ENCODE measurements at regions not wholly inside any gene's neighbourhood (a gene's known extent, or its start where the extent isn't known, plus 50 kb on each side); places are given as distances from the start of the nearest gene placed in this dataset.

GRCh38 chr11:45560913-45561281 is 104.5 kb downstream of the CHST1 start:
- ATAC-seq (no peak), DNase-seq (ENCODE audit: low read depth, low spot score) (no peak)
- no peak for TF ChIP-seq SIN3A (IDR thresholded peaks at IDR 0.05; ENCODE audit: borderline replicate concordance, insufficient read depth, low read depth, low read length)
- TF ChIP-seq TCF7L2 (IDR thresholded peaks at IDR 0.05; ENCODE audit: low read depth, low read length), result no peak
- intact Hi-C loops (cut with micrococcal nuclease; ENCODE audit: unreplicated experiment), result no loop called here
- CTCF ChIA-PET, result no interaction called here
- Histone ChIP-seq H3K4me1 (ENCODE audit: control insufficient read depth, insufficient read depth, low read length) (no peaks in the 10 kb centered on the region), H3K9me3 (ENCODE audit: control insufficient read depth, insufficient read depth, low read depth, low read length) (no peaks in the 10 kb centered on the region), H3K36me3 (ENCODE audit: control insufficient read depth, insufficient read depth, low read length) (no peaks in the 10 kb centered on the region), H3K27ac (ENCODE audit: low read length) (no peak overlapping the region), H3K4me3 (ENCODE audit: low read depth in 2 of 2, low read length in 2 of 2) (no peak overlapping the region), H3K27me3 (ENCODE audit: control insufficient read depth, insufficient read depth, low read length) (peaks cover 2% of the 10 kb centered on the region; the same call in 1 of the 2 replicates)
- POLR2A ChIA-PET, result no interaction called here
- no TSS peak for BruUV-seq (replicated peaks)
- in situ Hi-C loops (cut with HindIII; ENCODE audit: low pct_unique_long_range_greater_than_20kb, low sequenced_read_pairs), result no loop called here

- in situ Hi-C loops (cut with HindIII; ENCODE audit: low pct_unique_long_range_greater_than_20kb, low sequenced_read_pairs), result no loop called here
- Histone ChIP-seq H3K4me1 (ENCODE audit: control insufficient read depth, insufficient read depth, low read length) (no peaks in the 10 kb centered on the region), H3K4me3 (ENCODE audit: low read depth in 2 of 2, low read length in 2 of 2) (no peak overlapping the region), H3K27me3 (ENCODE audit: control insufficient read depth, insufficient read depth, low read length) (peaks cover 2% of the 10 kb centered on the region; the same call in 1 of the 2 replicates), H3K9me3 (ENCODE audit: control insufficient read depth, insufficient read depth, low read depth, low read length) (no peaks in the 10 kb centered on the region), H3K36me3 (ENCODE audit: control insufficient read depth, insufficient read depth, low read length) (no peaks in the 10 kb centered on the region), H3K27ac (ENCODE audit: low read length) (no peak overlapping the region)
- no TSS peak for BruUV-seq (replicated peaks)
- TF ChIP-seq REST (IDR thresholded peaks at IDR 0.05; ENCODE audit: insufficient read depth in 1 of 2, low read depth in 2 of 2, low read length in 1 of 2) (no peak), TCF7L2 (IDR thresholded peaks at IDR 0.05; ENCODE audit: low read depth, low read length) (no peak), CTCF (IDR thresholded peaks at IDR 0.05) (no peak), SIN3A (IDR thresholded peaks at IDR 0.05; ENCODE audit: borderline replicate concordance, insufficient read depth, low read depth, low read length) (no peak), POLR2AphosphoS5 (IDR thresholded peaks at IDR 0.05; ENCODE audit: low read depth, low read length) (no peak)
- intact Hi-C loops (cut with micrococcal nuclease; ENCODE audit: unreplicated experiment), result no loop called here
- POLR2A ChIA-PET, result no interaction called here
- CTCF ChIA-PET, result no interaction called here
- DNase-seq (ENCODE audit: low read depth, low spot score), result no peak
- ATAC-seq, result no peak
Measured at GRCh38 chr11:45560155-45560912, 105.1 kb downstream of the CHST1 start.

All from Panc1 (cell line).